HCT116 (cell line): ENCODE measurements at regions not wholly inside any gene's neighbourhood (a gene's known extent, or its start where the extent isn't known, plus 50 kb on each side); places are given as distances from the start of the nearest gene placed in this dataset.
A peak's percentile ranks its signal among the peaks of the same experiment; 100 is the strongest.

Source experiments
- ATAC-seq: fragments of 200-7000 bp; cut with Tn5 transposase; 2 replicates; pipeline ENCODE4 v1.9.1; 2020; ENCODE audit warnings: mild to moderate bottlenecking, moderate library complexity
- BruUV-seq: library from RNA; stranded (reverse); fragments of 400-500 nt; replicated peaks from 2 replicates; lab custom pipeline; 2021; lab: Mats Ljungman, UMichigan
- CTCF ChIA-PET: fragments of 300-600 bp; sonication (Branson Sonifier 250); formaldehyde crosslinking; loops from one replicate; lab custom pipeline; 2021; ENCODE audit warnings: antibody characterized with exemption; lab: Charles Lee
- POLR2A ChIA-PET: fragments of 300-600, 350-600 bp; sonication (Branson Sonifier 250); formaldehyde crosslinking; loops from one replicate; lab custom pipeline; 2021; ENCODE audit warnings: antibody characterized with exemption; lab: Charles Lee
- RAD21 ChIA-PET, 2 experiments: fragments of 300-600 bp; sonication (Branson Sonifier 250); formaldehyde crosslinking; loops; one replicate each; lab custom pipeline; 2023; ENCODE audit warnings: low total read pairs in 2 of 2; ENCODE audit not compliant: uncharacterized antibody in 2 of 2, unreplicated experiment in 2 of 2, low non-redundant PET in 1 of 2; lab: Charles Lee
- DNase-seq: peaks from one replicate; pipeline ENCODE4 v3.0.0-alpha.2; 2010; ENCODE audit warnings: low read depth, low spot score
- H2AFZ ChIP-seq: fragments of 200-600 bp; shearing (Covaris generic), sonication (generic); 2 replicates; pipeline ENCODE4 v1.6.1; 2017; ENCODE audit warnings: low read depth, mixed run types, mixed read lengths, antibody characterized with exemption, low read length; ENCODE audit not compliant: poor library complexity, severe bottlenecking
- H3K27ac ChIP-seq: 2 replicates; pipeline ENCODE4 v1.5.1; 2012; ENCODE audit warnings: low read depth, low read length
- H3K27me3 ChIP-seq: fragments of 200-600 bp; sonication (generic); 2 replicates; pipeline ENCODE4 v1.6.1; 2016; ENCODE audit warnings: mixed run types, low read length, mixed read lengths; ENCODE audit not compliant: insufficient read depth
- H3K36me3 ChIP-seq, 2 experiments: fragments of 200-500 bp in 1 of 2; fragments of 200-600 bp in 1 of 2; sonication (Bioruptor generic) in 1 of 2; sonication (generic) in 1 of 2; 2 replicates each; pipeline versions ENCODE4 v1.5.1 to v1.6.1; 2014 to 2016; ENCODE audit warnings: low read length in 2 of 2, inconsistent platforms in 1 of 2, mixed read lengths in 1 of 2, mixed run types in 1 of 2; ENCODE audit not compliant: insufficient read depth in 2 of 2, control insufficient read depth in 1 of 2
- H3K4me1 ChIP-seq, 2 experiments: fragments of 200-600 bp in 1 of 2; sonication (generic) in 1 of 2; 2 replicates each; pipeline versions ENCODE4 v1.5.1 to v1.6.1; 2012 to 2017; ENCODE audit warnings: low read length in 2 of 2, inconsistent platforms in 1 of 2, mild to moderate bottlenecking in 1 of 2, mixed read lengths in 1 of 2, mixed run types in 1 of 2, moderate library complexity in 1 of 2; ENCODE audit not compliant: insufficient read depth in 2 of 2, control insufficient read depth in 1 of 2
- H3K4me2 ChIP-seq: fragments of 200-600 bp; sonication (generic); 2 replicates; pipeline ENCODE4 v1.6.1; 2017; ENCODE audit warnings: mixed run types, low read length, mixed read lengths
- H3K4me3 ChIP-seq, 2 experiments: fragments of 200-600 bp in 1 of 2; sonication (generic) in 1 of 2; replicated peaks in 1 of 2; 2 replicates each; pipeline ENCODE4 v1.5.1; 2011 to 2016; ENCODE audit warnings: low read length in 2 of 2, control low read depth in 1 of 2, low read depth in 1 of 2, mild to moderate bottlenecking in 1 of 2, mixed read lengths in 1 of 2, mixed run types in 1 of 2
- H3K79me2 ChIP-seq: fragments of 200-600 bp; sonication (generic); 2 replicates; pipeline ENCODE4 v1.6.1; 2017; ENCODE audit warnings: mild to moderate bottlenecking, mixed run types, low read length, moderate library complexity, mixed read lengths; ENCODE audit not compliant: insufficient read depth
- H3K9ac ChIP-seq: fragments of 200-600 bp; sonication (generic); 2 replicates; pipeline ENCODE4 v1.6.1; 2016; ENCODE audit warnings: low read length, mixed read lengths
- H3K9me2 ChIP-seq: fragments of 200-600 bp; sonication (generic), shearing (Covaris generic); 2 replicates; pipeline ENCODE4 v1.6.1; 2017; ENCODE audit warnings: mixed run types, mild to moderate bottlenecking, moderate library complexity; ENCODE audit not compliant: insufficient read depth
- H3K9me3 ChIP-seq, 2 experiments: fragments of 200-500 bp in 1 of 2; fragments of 200-600 bp in 1 of 2; sonication (Bioruptor generic) in 1 of 2; sonication (generic) in 1 of 2; 2 replicates each; pipeline ENCODE4 v1.6.1; 2014 to 2017; ENCODE audit warnings: low read length in 2 of 2, mixed read lengths in 2 of 2, inconsistent platforms in 1 of 2, low read depth in 1 of 2, mild to moderate bottlenecking in 1 of 2, mixed run types in 1 of 2, moderate library complexity in 1 of 2; ENCODE audit not compliant: control insufficient read depth in 1 of 2, insufficient read depth in 1 of 2
- H4K20me1 ChIP-seq: fragments of 200-600 bp; sonication (generic), shearing (Covaris generic); 2 replicates; pipeline ENCODE4 v1.6.1; 2017; ENCODE audit warnings: mixed run types, mild to moderate bottlenecking, moderate library complexity; ENCODE audit not compliant: insufficient read depth
- ATF3 ChIP-seq: IDR thresholded peaks from 2 replicates; pipeline ENCODE4 v1.6.1; 2012
- CEBPB ChIP-seq: IDR thresholded peaks from 2 replicates; pipeline ENCODE4 v1.6.1; 2012; ENCODE audit warnings: low read depth
- CTCF ChIP-seq, 3 experiments: fragments of 200-600 bp in 1 of 3; sonication (generic) in 1 of 3; IDR thresholded peaks in 2 of 3; conservative IDR thresholded peaks in 1 of 3; 2 replicates each; pipeline ENCODE4 v1.5.1; 2012 to 2017; ENCODE audit warnings: low read depth in 2 of 3, low read length in 2 of 3, antibody characterized with exemption in 1 of 3, borderline replicate concordance in 1 of 3, control low read depth in 1 of 3, mild to moderate bottlenecking in 1 of 3, mixed read lengths in 1 of 3, mixed run types in 1 of 3, moderate library complexity in 1 of 3; ENCODE audit not compliant: insufficient read depth in 1 of 3
- EGR1 ChIP-seq: IDR thresholded peaks from 2 replicates; pipeline ENCODE4 v1.6.1; 2012; ENCODE audit warnings: low read depth
- ELF1 ChIP-seq: IDR thresholded peaks from 2 replicates; pipeline ENCODE4 v1.6.1; 2012; ENCODE audit warnings: low read depth, borderline replicate concordance
- EZH2 ChIP-seq: fragments of 200-600 bp; sonication (generic); IDR thresholded peaks from 2 replicates; pipeline ENCODE4 v1.6.1; 2017; ENCODE audit warnings: antibody characterized with exemption, mixed run types
- FOSL1 ChIP-seq: IDR thresholded peaks from 2 replicates; pipeline ENCODE4 v1.6.1; 2012; ENCODE audit warnings: low read depth
- JUND ChIP-seq: IDR thresholded peaks from 2 replicates; pipeline ENCODE4 v1.6.1; 2012
- MAX ChIP-seq: IDR thresholded peaks from 2 replicates; pipeline ENCODE4 v1.6.1; 2012
- POLR2A ChIP-seq: IDR thresholded peaks from 2 replicates; pipeline ENCODE4 v1.7.0; 2011; ENCODE audit warnings: borderline replicate concordance; ENCODE audit not compliant: insufficient read depth, insufficient read length; ENCODE audit errors: extremely low read depth
- POLR2AphosphoS5 ChIP-seq: IDR thresholded peaks from 2 replicates; pipeline ENCODE4 v1.6.1; 2011; ENCODE audit warnings: mild to moderate bottlenecking, low read depth, low read length, moderate library complexity
- RAD21 ChIP-seq: IDR thresholded peaks from 2 replicates; pipeline ENCODE4 v1.6.1; 2012; ENCODE audit warnings: low read depth, mild to moderate bottlenecking
- SIN3A ChIP-seq: IDR thresholded peaks from 2 replicates; pipeline ENCODE4 v1.6.1; 2012; ENCODE audit warnings: low read depth
- SP1 ChIP-seq: IDR thresholded peaks from 2 replicates; pipeline ENCODE4 v1.6.1; 2012; ENCODE audit warnings: low read depth
- TCF7L2 ChIP-seq: IDR thresholded peaks from 2 replicates; pipeline ENCODE4 v1.7.0; 2011; ENCODE audit warnings: borderline replicate concordance, inconsistent platforms; ENCODE audit not compliant: insufficient read depth, insufficient read length; ENCODE audit errors: extremely low read depth
- YY1 ChIP-seq: IDR thresholded peaks from 2 replicates; pipeline ENCODE4 v1.6.1; 2011; ENCODE audit warnings: low read length, low read depth, moderate library complexity, mild to moderate bottlenecking; ENCODE audit not compliant: insufficient replicate concordance; ENCODE audit errors: extremely low read depth
- ZFX ChIP-seq: fragments of 450-650 bp; IDR thresholded peaks from 2 replicates; pipeline ENCODE4 v1.6.1; 2017
- ZNF274 ChIP-seq: fragments of 200-500 bp; sonication (Bioruptor generic); IDR thresholded peaks from 2 replicates; pipeline ENCODE4 v1.6.1; 2014; ENCODE audit warnings: mild to moderate bottlenecking, low read depth, low read length, inconsistent platforms
- intact Hi-C: fragments of 100-400 bp; cut with micrococcal nuclease; formaldehyde crosslinking; loops from 2 replicates; pipeline ENCODE4 v1.10.0; 2022

GRCh38 chr12:125214289-125214688 is 149.1 kb downstream of the AACS start:
- BruUV-seq = no TSS peak
- POLR2A ChIA-PET = no interaction called here
- RAD21 ChIA-PET = no interaction called here
- H4K20me1 ChIP-seq = no peaks in the 10 kb centered on the region
- no peaks in the 10 kb centered on the region for H3K9me2 ChIP-seq
- ATAC-seq (peak; percentile 25; the same call in 1 of the 2 replicates), DNase-seq (no peak)
- CTCF ChIA-PET = no interaction called here
- intact Hi-C loops = no loop called here
- no peak overlapping the region for H2AFZ ChIP-seq
- H3K27me3 ChIP-seq = peaks cover 14% of the 10 kb centered on the region
- no peak overlapping the region for H3K4me3 ChIP-seq
- no peaks in the 10 kb centered on the region for H3K9me3 ChIP-seq
- no peak overlapping the region for H3K9ac ChIP-seq
- H3K4me1 ChIP-seq = no peaks in the 10 kb centered on the region
- no peak overlapping the region for H3K27ac ChIP-seq
- no peak overlapping the region for H3K4me2 ChIP-seq
- no peak for TF ChIP-seq MAX
- no peaks in the 10 kb centered on the region for H3K79me2 ChIP-seq
- H3K36me3 ChIP-seq = no peaks in the 10 kb centered on the region

GRCh38 chr12:125216756-125217155 is 151.5 kb downstream of the AACS start:
- CTCF ChIA-PET = no interaction called here
- peaks cover 6% of the 10 kb centered on the region; the same call in 1 of the 2 replicates for H3K27me3 ChIP-seq
- POLR2A ChIA-PET = no interaction called here

More at GRCh38 chr12:125216756-125217155, 151.5 kb downstream of the AACS start:
- H3K27ac ChIP-seq = no peak overlapping the region
- H2AFZ ChIP-seq = no peak overlapping the region
- RAD21 ChIA-PET = no interaction called here
- no peaks in the 10 kb centered on the region for H3K4me1 ChIP-seq
- no peaks in the 10 kb centered on the region for H3K79me2 ChIP-seq
- DNase-seq = no peak
- H3K9ac ChIP-seq = no peak overlapping the region
- no peaks in the 10 kb centered on the region for H3K9me3 ChIP-seq
- no peaks in the 10 kb centered on the region for H4K20me1 ChIP-seq
- BruUV-seq = no TSS peak
- H3K4me3 ChIP-seq = no peak overlapping the region
- no peak overlapping the region for H3K4me2 ChIP-seq
- intact Hi-C loops = no loop called here
- ATAC-seq = no peak
- no peaks in the 10 kb centered on the region for H3K9me2 ChIP-seq
- H3K36me3 ChIP-seq = no peaks in the 10 kb centered on the region
- no peak for TF ChIP-seq ELF1
- no peak for TF ChIP-seq JUND
- TF ChIP-seq ZNF274 = no peak
- no peak for TF ChIP-seq CTCF (IDR thresholded peaks at IDR 0.05 in 2 of 3, conservative IDR thresholded peaks at IDR 0.05 in 1 of 3; ENCODE audit: borderline replicate concordance in 1 of 3, insufficient read depth in 1 of 3, low read depth in 2 of 3, low read length in 2 of 3)
- no peak for TF ChIP-seq POLR2A
- TF ChIP-seq FOSL1 = no peak
- no peak for TF ChIP-seq ZFX
- TF ChIP-seq RAD21 = no peak
- no peak for TF ChIP-seq ATF3
- no peak for TF ChIP-seq MAX
- TF ChIP-seq EGR1 = no peak
- TF ChIP-seq SP1 = no peak
- no peak for TF ChIP-seq POLR2AphosphoS5
- no peak for TF ChIP-seq EZH2
- TF ChIP-seq TCF7L2 = no peak
- TF ChIP-seq YY1 = no peak
- TF ChIP-seq CEBPB = no peak
- no peak for TF ChIP-seq SIN3A
- TF ChIP-seq, all 23 proteins: peak for 0
